ENCODE measurements at regions not wholly inside any gene's neighbourhood (a gene's known extent, or its start where the extent isn't known, plus 50 kb on each side); places are given as distances from the start of the nearest gene placed in this dataset.

GRCh38 chr1:229070168-229070567, 200.7 kb upstream of the RAB4A start:
- DNase-seq, result peak; percentile 97

GRCh38 chr1:229073251-229073650, 197.7 kb upstream of the RAB4A start:
- no peak for DNase-seq

DNA sequence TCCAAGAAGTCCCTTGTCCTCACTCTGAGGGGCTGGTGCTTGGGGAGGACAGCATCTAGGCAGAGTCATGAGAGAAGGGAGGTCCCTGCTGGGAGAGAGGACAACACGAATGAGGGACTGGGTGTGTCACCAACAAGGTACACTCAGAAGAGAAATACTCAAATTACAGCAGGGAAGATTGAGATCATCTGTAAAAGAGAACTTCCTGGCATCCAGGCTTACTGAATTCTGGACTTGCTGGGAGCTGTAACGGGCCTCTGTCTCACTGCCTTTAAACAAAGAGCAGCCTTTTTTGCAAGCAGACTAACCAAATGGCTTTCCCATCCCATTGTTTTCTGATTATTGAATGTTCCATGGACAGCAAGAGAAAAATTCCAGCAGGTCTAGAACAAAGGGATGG, 195.7 kb upstream of the RAB4A start:
- no peak for DNase-seq

DNA sequence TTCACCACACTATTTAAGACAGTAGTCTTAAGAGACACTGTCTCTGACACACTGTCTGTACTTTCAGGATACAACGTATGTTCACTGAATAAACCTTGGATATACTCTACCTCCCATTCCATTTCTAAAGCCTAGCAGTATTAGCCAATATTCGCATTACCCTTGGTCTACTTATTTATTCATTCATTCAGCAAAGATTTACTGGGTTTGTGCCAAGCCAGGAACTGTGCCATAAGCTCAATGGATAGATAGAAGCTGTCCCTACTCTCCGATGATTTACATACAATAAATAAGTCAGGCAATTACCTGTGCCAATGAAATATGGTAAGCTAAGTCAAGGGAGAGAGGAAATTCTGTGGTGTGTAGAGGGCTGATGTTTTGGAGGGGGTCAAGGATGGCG, 195.2 kb upstream of the RAB4A start:
- no peak for DNase-seq

GRCh38 chr1:229076195-229076594, 194.7 kb upstream of the RAB4A start:
- DNase-seq, result no peak

- DNase-seq, result no peak
These were observed 191.8 kb upstream of the RAB4A start for GRCh38 chr1:229079016-229079595.

DNA sequence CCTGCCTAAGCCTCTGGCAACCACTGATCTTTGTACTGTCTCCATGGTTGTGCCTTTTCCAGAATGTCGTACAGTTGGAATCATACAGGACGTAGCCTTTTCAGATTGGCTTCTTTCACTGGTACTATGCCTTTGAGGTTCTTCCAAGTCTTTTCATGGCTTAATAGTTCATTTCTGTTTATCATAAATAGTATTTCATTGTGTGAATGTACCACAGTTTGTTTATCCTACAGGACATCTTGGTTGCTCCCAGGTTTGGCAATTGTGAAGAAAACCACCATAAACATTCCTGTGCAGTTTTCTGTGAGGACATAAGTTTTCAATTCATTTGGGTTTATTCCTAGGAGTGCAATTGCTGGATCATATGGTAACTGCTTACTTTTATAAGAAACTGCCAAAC, 190.6 kb upstream of the RAB4A start:
- no peak for DNase-seq

DNA sequence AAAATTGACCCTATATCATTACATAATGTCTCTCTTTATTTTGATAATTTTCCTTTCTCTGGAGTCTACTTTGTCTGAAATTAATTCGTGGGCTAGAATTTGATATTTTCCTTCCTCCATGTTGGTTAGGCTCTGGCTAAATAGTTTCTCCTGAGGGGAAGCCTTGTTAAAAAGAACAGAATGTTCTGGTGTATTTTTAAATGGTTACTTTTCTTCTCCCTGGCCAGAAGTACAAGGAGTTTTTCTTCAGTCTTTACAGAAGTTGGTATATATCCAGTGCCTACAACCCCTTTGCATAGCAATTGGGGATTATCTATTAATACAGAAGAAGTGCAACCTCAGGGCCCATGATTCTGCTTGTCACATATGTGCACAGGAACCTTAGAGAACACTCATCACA, 185.6 kb upstream of the RAB4A start:
- DNase-seq, result no peak

DNA sequence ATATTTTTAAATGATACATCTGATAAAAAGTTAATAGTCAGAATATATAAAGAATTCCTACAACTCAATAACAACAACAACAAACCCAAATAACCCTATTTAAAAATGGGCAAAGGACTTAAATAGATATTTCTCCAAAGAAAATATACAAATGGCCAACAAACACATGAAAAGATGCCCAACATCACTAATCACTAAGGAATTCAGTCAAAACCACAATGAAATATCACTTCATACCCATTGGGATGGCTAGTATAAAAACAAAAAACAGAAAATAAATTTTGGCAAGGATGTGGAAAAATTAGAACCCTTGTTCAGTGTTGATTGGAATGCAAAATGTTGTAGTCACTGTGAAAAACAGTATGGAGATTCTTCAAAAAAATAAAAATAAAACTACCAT, 184.8 kb upstream of the RAB4A start:
- no peak for DNase-seq

- no peak for DNase-seq
These were observed 184.2 kb upstream of the RAB4A start for GRCh38 chr1:229086686-229087085.

DNA sequence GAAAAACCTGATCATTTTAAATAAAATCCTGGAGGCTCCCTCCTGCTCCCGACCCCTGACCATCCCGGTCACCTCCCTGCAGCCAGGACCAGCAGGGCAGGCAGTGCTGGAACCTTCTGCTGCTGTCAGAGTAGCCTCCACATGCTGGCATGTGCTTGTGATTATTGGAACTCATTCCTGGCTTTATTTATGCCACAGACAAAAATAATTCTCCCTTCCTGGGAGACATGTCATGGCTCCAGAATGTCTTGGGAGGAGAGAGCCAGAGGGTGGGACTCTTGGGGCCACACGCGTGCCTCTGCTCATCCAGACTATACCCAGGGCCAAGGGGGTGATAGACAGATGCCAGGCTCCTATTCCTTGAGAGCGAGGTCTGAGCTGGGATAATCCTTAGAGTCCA, 183.6 kb upstream of the RAB4A start:
- no peak for DNase-seq

DNA sequence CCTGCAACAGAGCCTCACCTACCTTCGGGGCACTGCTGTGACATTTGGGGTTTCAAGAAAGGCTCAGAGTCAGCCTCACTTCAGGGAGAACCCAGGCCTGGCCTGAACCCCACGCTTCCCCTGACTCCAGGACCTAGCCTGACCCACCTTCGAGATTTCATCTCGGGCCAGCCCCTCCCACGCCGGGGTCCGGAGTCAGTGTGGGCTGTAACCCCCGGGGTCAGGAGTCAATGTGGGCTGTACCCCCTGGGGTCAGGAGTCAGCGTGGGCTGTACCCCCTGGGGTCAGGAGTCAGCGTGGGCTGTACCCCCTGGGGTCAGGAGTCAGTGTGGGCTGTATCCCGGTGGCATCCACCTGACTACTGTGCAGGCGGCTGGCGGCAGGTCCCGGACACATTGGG, 183.0 kb upstream of the RAB4A start:
- no peak for DNase-seq

- DNase-seq, result no peak
These were observed 182.2 kb upstream of the RAB4A start for GRCh38 chr1:229088711-229089110.

- DNase-seq, result no peak
These were observed 181.2 kb upstream of the RAB4A start for GRCh38 chr1:229089586-229090208.

- DNase-seq, result no peak
These were observed 179.2 kb upstream of the RAB4A start for GRCh38 chr1:229091721-229092136.

GRCh38 chr1:229092377-229093237, 178.3 kb upstream of the RAB4A start:
- peak; percentile 27 for DNase-seq

GRCh38 chr1:229093238-229093540, 177.7 kb upstream of the RAB4A start:
- DNase-seq, result no peak

DNA sequence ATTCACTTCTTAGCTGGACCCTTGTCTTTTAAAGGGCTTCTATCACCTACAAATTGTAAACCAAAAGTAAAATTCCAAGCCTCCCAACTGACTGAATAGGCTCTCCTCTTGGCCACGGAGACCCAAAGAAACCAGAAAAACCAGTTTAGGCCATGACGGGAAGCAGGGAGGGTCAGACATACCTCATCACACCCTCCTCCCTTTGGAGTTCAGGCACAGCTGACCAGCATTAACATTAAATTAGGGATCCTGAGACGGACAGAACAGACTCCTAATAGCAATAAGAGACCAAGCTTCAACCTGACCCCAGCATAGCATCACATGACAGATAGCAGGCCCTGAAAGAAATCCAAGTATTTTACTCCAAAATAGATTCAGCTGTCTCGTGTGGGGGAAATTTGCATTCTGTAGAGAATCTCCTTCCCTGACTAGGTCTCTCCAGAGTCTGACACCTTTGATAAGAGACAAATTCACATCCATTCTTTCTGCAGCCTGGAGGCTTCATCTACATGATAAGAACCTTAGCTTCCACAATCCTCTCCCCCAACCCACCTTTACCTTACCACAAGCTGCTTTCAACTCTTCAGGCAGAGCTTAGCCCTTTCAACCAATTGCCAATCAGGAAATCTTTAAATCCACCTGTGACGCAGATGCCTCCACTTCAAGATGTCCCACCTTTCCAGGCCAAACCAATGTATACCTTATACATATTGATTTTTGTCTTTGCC, 177.1 kb upstream of the RAB4A start:
- peak; percentile 93 for DNase-seq

GRCh38 chr1:229094476-229095311, 176.2 kb upstream of the RAB4A start:
- DNase-seq, result no peak

- no peak for DNase-seq
These were observed 175.6 kb upstream of the RAB4A start for GRCh38 chr1:229095325-229095724.

- DNase-seq, result no peak
These were observed 173.6 kb upstream of the RAB4A start for GRCh38 chr1:229097356-229097755.

DNA sequence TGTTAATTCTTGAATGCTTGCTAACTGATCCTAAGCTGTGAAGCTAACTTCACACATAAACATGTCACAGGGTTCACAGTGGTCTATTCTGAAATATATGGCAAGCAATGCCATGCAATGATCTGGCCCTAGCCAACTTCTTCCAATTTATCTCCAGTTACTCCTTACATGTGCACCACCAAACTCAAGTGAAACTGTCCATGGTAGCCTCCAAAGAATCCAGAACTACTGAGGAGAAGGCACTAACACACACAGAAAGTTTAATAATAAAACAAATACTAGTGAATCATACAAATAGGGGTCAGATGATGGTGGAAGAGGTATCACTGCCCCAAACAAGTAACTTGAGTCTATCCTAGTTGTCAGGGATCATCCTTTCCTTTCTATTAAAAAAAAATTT, 172.6 kb upstream of the RAB4A start:
- no peak for DNase-seq
